Spleen (tissue), 11 donors: ENCODE measurements at regions not wholly inside any gene's neighbourhood (a gene's known extent, or its start where the extent isn't known, plus 50 kb on each side); places are given as distances from the start of the nearest gene placed in this dataset.

ENCODE experiments used
- DNase-seq: peaks from one replicate; pipeline ENCODE4 v3.0.0-alpha.2; 2020
- H3K27ac ChIP-seq, 8 donors: fragments of 200-600 bp; sonication (generic) in 7 of 8; 1 replicate in 4 of 8; 2 replicates in 4 of 8; pipeline versions ENCODE4 v1.5.0 to v1.8.0; 2016 to 2021; ENCODE audit warnings: inconsistent platforms in 4 of 8, mild to moderate bottlenecking in 4 of 8, moderate library complexity in 1 of 8
- H3K27me3 ChIP-seq, 7 donors: fragments of 200-600 bp; sonication (generic) in 6 of 7; replicated peaks in 1 of 7; 1 replicate in 4 of 7; 2 replicates in 3 of 7; pipeline versions ENCODE4 v1.5.0 to v1.8.0; 2016 to 2021; ENCODE audit warnings: inconsistent platforms in 3 of 7, mild to moderate bottlenecking in 1 of 7
- H3K36me3 ChIP-seq, 6 donors: fragments of 200-600 bp; sonication (generic) in 5 of 6; 1 replicate in 4 of 6; 2 replicates in 2 of 6; pipeline versions ENCODE4 v1.5.0 to v1.8.0; 2016 to 2021; ENCODE audit warnings: inconsistent platforms in 2 of 6
- H3K4me1 ChIP-seq, 6 donors: fragments of 200-600 bp; sonication (generic) in 5 of 6; 1 replicate in 3 of 6; 2 replicates in 3 of 6; pipeline versions ENCODE4 v1.5.0 to v1.8.0; 2016 to 2021; ENCODE audit warnings: inconsistent platforms in 3 of 6
- H3K4me3 ChIP-seq, 8 donors: fragments of 200-600 bp; sonication (generic) in 7 of 8; 1 replicate in 4 of 8; 2 replicates in 4 of 8; pipeline versions ENCODE4 v1.5.0 to v1.8.0; 2016 to 2021; ENCODE audit warnings: inconsistent platforms in 4 of 8, mild to moderate bottlenecking in 4 of 8, moderate library complexity in 2 of 8
- H3K9me3 ChIP-seq, 8 donors: fragments of 200-600 bp; sonication (generic) in 7 of 8; 1 replicate in 4 of 8; 2 replicates in 4 of 8; pipeline versions ENCODE4 v1.5.0 to v1.8.0; 2016 to 2021; ENCODE audit warnings: inconsistent platforms in 4 of 8
- POLR2A ChIP-seq, 3 donors: fragments of 450-650 bp; IDR thresholded peaks; one replicate each; pipeline ENCODE4 v1.5.1; 2017; ENCODE audit warnings: antibody characterized with exemption in 3 of 3, mild to moderate bottlenecking in 1 of 3
- POLR2AphosphoS5 ChIP-seq, 3 donors: sonication (generic); formaldehyde crosslinking; IDR thresholded peaks; one replicate each; pipeline ENCODE4 v1.5.1; 2017; ENCODE audit warnings: antibody characterized with exemption in 3 of 3
- WGBS, 5 donors: extraction: QIAGEN DNeasy Blood & Tissue Kit in 3 of 5; methylation state at CpG; one replicate each; pipeline versions ENCODE4 v1.1.5 to v1.1.7; 2013 to 2018; 5-methylcytosine and 5-hydroxymethylcytosine counted together
- intact Hi-C: fragments of 100-400 bp; cut with DNase I; formaldehyde crosslinking; loops from one replicate; pipeline ENCODE4 v1.15.0; 2023; ENCODE audit warnings: low total_unique reads
- TF ChIP-seq, protein P1 (sequence below), 11 experiments: fragments of 200-600 bp in 7 of 11; fragments of 450-650 bp in 4 of 11; sonication (generic) in 4 of 11; IDR thresholded peaks in 8 of 11; conservative IDR thresholded peaks in 3 of 11; 1 replicate in 7 of 11; 2 replicates in 4 of 11; pipeline versions ENCODE4 v1.4.0 to v1.8.0; 2016 to 2021; ENCODE audit warnings: antibody characterized with exemption in 11 of 11, inconsistent platforms in 4 of 11, mild to moderate bottlenecking in 1 of 11
- donor health status: healthy with polysubstance abuse.
- donor health status: DM: no; HTN: no; CAD: no; lungs with moderate emphysema.
- donor health status: DM: no; HTN: no; CAD: no.
- donor health status: Bipolar disorder and iron deficiency.
- donor health status: healthy.
- donor health status: DM: no; HTN: no; CAD: no.
- donor health status: DM: yes; HTN: yes; CAD: no.

GRCh38 chr5:7072188-7072587 is 323.8 kb upstream of the ADCY2 start:
- no peak overlapping the region for H3K4me3 ChIP-seq
- no peaks in the 10 kb centered on the region for H3K4me1 ChIP-seq
- no peak overlapping the region for H3K27ac ChIP-seq
- WGBS, 5 donors, result 38 to 61% (median 52%) methylated on average over 4 of the region's 4 CpGs
- H3K9me3 ChIP-seq, result no peaks in the 10 kb centered on the region
- H3K27me3 ChIP-seq, result no peaks in the 10 kb centered on the region
- DNase-seq, result no peak
- H3K36me3 ChIP-seq, result no peaks in the 10 kb centered on the region
- intact Hi-C loops, result no loop called here
- TF ChIP-seq POLR2A (IDR thresholded peaks at IDR 0.05) (no peak), POLR2AphosphoS5 (IDR thresholded peaks at IDR 0.05) (no peak)
- TF ChIP-seq, protein P1, sequence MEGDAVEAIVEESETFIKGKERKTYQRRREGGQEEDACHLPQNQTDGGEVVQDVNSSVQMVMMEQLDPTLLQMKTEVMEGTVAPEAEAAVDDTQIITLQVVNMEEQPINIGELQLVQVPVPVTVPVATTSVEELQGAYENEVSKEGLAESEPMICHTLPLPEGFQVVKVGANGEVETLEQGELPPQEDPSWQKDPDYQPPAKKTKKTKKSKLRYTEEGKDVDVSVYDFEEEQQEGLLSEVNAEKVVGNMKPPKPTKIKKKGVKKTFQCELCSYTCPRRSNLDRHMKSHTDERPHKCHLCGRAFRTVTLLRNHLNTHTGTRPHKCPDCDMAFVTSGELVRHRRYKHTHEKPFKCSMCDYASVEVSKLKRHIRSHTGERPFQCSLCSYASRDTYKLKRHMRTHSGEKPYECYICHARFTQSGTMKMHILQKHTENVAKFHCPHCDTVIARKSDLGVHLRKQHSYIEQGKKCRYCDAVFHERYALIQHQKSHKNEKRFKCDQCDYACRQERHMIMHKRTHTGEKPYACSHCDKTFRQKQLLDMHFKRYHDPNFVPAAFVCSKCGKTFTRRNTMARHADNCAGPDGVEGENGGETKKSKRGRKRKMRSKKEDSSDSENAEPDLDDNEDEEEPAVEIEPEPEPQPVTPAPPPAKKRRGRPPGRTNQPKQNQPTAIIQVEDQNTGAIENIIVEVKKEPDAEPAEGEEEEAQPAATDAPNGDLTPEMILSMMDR (IDR thresholded peaks at IDR 0.05 in 8 of 11, conservative IDR thresholded peaks at IDR 0.05 in 3 of 11), result no peak

- TF ChIP-seq POLR2A (IDR thresholded peaks at IDR 0.05) (no peak), POLR2AphosphoS5 (IDR thresholded peaks at IDR 0.05) (no peak)
- TF ChIP-seq, protein P1 (IDR thresholded peaks at IDR 0.05 in 8 of 11, conservative IDR thresholded peaks at IDR 0.05 in 3 of 11), result no peak
- Histone ChIP-seq H3K27me3 (no peaks in the 10 kb centered on the region), H3K36me3 (no peaks in the 10 kb centered on the region), H3K4me3 (no peak overlapping the region), H3K9me3 (no peaks in the 10 kb centered on the region), H3K4me1 (no peaks in the 10 kb centered on the region), H3K27ac (no peak overlapping the region)
- intact Hi-C loops, result no loop called here
- 83 to 93% (median 89%) methylated on average over 6 of the region's 6 CpGs for WGBS, 5 donors
- no peak for DNase-seq
Measured at GRCh38 chr5:7073666-7074065, 322.3 kb upstream of the ADCY2 start.

DNA sequence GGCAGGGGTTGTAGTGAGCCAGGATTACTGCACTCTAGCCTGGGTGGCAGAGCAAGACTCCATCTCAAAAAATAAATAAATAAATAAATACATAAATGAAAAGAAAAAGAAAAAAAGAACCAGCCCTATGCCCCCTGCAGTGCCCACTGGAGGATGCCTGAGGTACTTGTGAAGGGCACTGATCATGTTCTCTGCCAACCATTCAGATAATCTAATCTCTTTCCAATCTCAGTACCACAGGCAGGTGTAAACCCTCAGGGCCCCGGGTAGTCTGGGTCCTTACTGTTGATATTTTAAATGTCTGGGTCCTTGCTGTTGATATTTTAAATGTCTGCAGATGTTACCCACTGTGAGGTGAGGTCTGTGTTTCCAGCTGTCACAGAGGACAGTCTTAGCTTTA is 321.8 kb upstream of the ADCY2 start:
- Histone ChIP-seq H3K36me3 (no peaks in the 10 kb centered on the region), H3K27me3 (no peaks in the 10 kb centered on the region), H3K4me1 (no peaks in the 10 kb centered on the region), H3K27ac (no peak overlapping the region), H3K4me3 (no peak overlapping the region), H3K9me3 (no peaks in the 10 kb centered on the region)
- no peak for DNase-seq
- 48 to 80% (median 74%) methylated on average over 1 of the region's 1 CpG for WGBS, 5 donors
- intact Hi-C loops, result no loop called here
- TF ChIP-seq, protein P1 (IDR thresholded peaks at IDR 0.05 in 8 of 11, conservative IDR thresholded peaks at IDR 0.05 in 3 of 11), result no peak
- TF ChIP-seq POLR2AphosphoS5 (IDR thresholded peaks at IDR 0.05) (no peak), POLR2A (IDR thresholded peaks at IDR 0.05) (no peak)

GRCh38 chr5:7075470-7075869 is 320.5 kb upstream of the ADCY2 start:
- H3K27ac ChIP-seq, result no peak overlapping the region
- H3K27me3 ChIP-seq, result no peaks in the 10 kb centered on the region
- H3K4me3 ChIP-seq, result no peak overlapping the region
- H3K9me3 ChIP-seq, result no peaks in the 10 kb centered on the region
- no peaks in the 10 kb centered on the region for H3K4me1 ChIP-seq
- H3K36me3 ChIP-seq, result no peaks in the 10 kb centered on the region
- 67 to 87% (median 80%) methylated on average over 1 of the region's 1 CpG for WGBS, 5 donors
- DNase-seq, result no peak
- intact Hi-C loops, result no loop called here
- TF ChIP-seq POLR2AphosphoS5 (IDR thresholded peaks at IDR 0.05) (no peak), POLR2A (IDR thresholded peaks at IDR 0.05) (no peak)
- TF ChIP-seq, protein P1 (IDR thresholded peaks at IDR 0.05 in 8 of 11, conservative IDR thresholded peaks at IDR 0.05 in 3 of 11), result no peak
